Osteocyte (in vitro differentiated cells): ENCODE measurements at regions not wholly inside any gene's neighbourhood (a gene's known extent, or its start where the extent isn't known, plus 50 kb on each side); places are given as distances from the start of the nearest gene placed in this dataset.
"Not testable (repeated sequence)": the region's sequence is repeated elsewhere in the genome, so short reads cannot be mapped to it uniquely, and the experiment has no call there.

Source experiments
- DNase-seq: peaks from one replicate; pipeline ENCODE4 v3.0.0; 2021; ENCODE audit warnings: mixed read lengths; ENCODE audit not compliant: unreplicated experiment; ENCODE audit errors: extremely low spot score
- H3K27ac Mint-ChIP-seq: one replicate; pipeline ENCODE4 v1.8.0; 2021; ENCODE audit warnings: mild to moderate bottlenecking, mixed read lengths; ENCODE audit not compliant: unreplicated experiment
- H3K27me3 Mint-ChIP-seq: one replicate; pipeline ENCODE4 v1.8.0; 2021; ENCODE audit warnings: mixed read lengths; ENCODE audit not compliant: unreplicated experiment
- H3K36me3 Mint-ChIP-seq: one replicate; pipeline ENCODE4 v1.8.0; 2021; ENCODE audit warnings: mixed read lengths; ENCODE audit not compliant: unreplicated experiment
- H3K4me1 Mint-ChIP-seq: one replicate; pipeline ENCODE4 v1.8.0; 2021; ENCODE audit warnings: mixed read lengths; ENCODE audit not compliant: unreplicated experiment
- H3K4me3 Mint-ChIP-seq: one replicate; pipeline ENCODE4 v1.8.0; 2021; ENCODE audit warnings: mild to moderate bottlenecking, moderate library complexity, mixed read lengths; ENCODE audit not compliant: unreplicated experiment
- H3K9me3 Mint-ChIP-seq: one replicate; pipeline ENCODE4 v1.8.0; 2021; ENCODE audit warnings: mixed read lengths; ENCODE audit not compliant: unreplicated experiment
- TF ChIP-seq, protein P1 (sequence below): fragments of 200-600 bp; sonication (generic); IDR thresholded peaks from 2 replicates; pipeline ENCODE4 v1.5.0; 2021; ENCODE audit warnings: antibody characterized with exemption, mild to moderate bottlenecking, moderate library complexity

DNA sequence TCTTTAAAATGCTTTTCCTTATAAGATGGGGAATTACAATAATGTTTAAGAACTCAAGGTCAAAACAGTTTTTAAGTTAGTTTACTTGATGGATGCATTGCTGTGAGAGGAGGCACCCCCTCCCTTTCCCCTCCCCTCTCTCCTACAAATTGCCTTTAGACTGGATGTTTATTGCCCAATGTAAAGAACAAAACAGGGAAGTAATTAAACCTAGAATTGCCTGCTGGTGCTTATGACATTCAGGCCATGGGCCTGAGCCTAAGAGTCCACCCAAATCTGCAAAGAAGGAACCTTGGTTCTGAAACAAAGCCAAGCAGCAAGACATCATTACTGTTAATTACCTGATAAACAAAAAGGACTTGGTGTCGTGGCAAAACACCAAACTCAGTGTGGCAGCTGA, 630.3 kb downstream of the ISL1 start:
- no peak overlapping the region for H3K4me3 Mint-ChIP-seq
- TF ChIP-seq, protein P1, sequence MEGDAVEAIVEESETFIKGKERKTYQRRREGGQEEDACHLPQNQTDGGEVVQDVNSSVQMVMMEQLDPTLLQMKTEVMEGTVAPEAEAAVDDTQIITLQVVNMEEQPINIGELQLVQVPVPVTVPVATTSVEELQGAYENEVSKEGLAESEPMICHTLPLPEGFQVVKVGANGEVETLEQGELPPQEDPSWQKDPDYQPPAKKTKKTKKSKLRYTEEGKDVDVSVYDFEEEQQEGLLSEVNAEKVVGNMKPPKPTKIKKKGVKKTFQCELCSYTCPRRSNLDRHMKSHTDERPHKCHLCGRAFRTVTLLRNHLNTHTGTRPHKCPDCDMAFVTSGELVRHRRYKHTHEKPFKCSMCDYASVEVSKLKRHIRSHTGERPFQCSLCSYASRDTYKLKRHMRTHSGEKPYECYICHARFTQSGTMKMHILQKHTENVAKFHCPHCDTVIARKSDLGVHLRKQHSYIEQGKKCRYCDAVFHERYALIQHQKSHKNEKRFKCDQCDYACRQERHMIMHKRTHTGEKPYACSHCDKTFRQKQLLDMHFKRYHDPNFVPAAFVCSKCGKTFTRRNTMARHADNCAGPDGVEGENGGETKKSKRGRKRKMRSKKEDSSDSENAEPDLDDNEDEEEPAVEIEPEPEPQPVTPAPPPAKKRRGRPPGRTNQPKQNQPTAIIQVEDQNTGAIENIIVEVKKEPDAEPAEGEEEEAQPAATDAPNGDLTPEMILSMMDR, result no peak

DNA sequence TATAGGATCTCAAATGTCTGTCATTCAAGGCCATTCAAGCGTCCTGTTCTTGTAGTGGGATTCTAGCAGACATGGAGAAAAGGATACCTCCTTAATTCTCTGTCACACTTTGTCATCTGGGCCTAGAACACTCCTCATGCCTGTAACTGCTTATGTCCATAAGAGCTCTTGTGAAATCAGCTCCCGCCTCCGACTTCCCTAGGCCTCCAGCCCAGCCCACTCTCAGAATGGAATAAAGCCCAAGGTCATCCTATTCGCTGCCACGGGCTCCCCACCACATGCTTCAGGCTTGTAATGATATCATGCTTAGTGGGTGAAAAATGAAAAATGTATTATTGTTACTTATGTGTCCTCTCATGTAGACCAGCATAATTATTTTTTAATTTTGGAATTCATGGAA, 632.5 kb downstream of the ISL1 start:
- H3K27ac Mint-ChIP-seq, result no peak overlapping the region
- H3K36me3 Mint-ChIP-seq, result no peaks in the 10 kb centered on the region
- TF ChIP-seq, protein P1, result no peak
- H3K9me3 Mint-ChIP-seq, result no peaks in the 10 kb centered on the region
- H3K27me3 Mint-ChIP-seq, result peaks cover 6% of the 10 kb centered on the region
- no peak overlapping the region for H3K4me3 Mint-ChIP-seq
- no peak for DNase-seq
- H3K4me1 Mint-ChIP-seq, result no peaks in the 10 kb centered on the region

More for the DNA sequence above, 630.3 kb downstream of the ISL1 start:
- peaks cover 10% of the 10 kb centered on the region for H3K27me3 Mint-ChIP-seq
- no peaks in the 10 kb centered on the region for H3K4me1 Mint-ChIP-seq
- no peak overlapping the region for H3K27ac Mint-ChIP-seq
- H3K36me3 Mint-ChIP-seq, result no peaks in the 10 kb centered on the region
- no peak for DNase-seq
- no peaks in the 10 kb centered on the region for H3K9me3 Mint-ChIP-seq

DNA sequence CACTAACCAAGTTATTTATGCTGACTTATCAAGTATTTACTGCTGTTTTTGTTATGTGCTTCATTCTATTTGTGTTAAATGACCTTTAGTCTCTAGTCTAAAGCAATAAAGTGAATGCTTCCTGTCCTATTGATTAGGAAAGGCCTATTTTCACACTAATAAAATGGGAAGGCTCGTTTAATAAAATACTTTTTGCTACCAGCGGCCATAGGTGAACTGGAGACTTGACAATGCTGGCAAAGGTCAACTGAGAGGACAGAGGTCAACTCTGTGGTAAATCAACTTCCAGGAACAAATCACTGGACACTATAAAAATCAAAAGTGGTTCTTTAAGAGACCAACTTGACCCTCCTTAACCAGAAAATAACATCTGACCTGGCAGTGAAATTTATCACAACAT, 634.3 kb downstream of the ISL1 start:
- no peak for DNase-seq
- H3K4me3 Mint-ChIP-seq, result no peak overlapping the region
- H3K4me1 Mint-ChIP-seq, result no peaks in the 10 kb centered on the region
- H3K9me3 Mint-ChIP-seq, result no peaks in the 10 kb centered on the region
- TF ChIP-seq, protein P1, result no peak
- no peaks in the 10 kb centered on the region for H3K36me3 Mint-ChIP-seq
- H3K27me3 Mint-ChIP-seq, result peaks cover 6% of the 10 kb centered on the region
- H3K27ac Mint-ChIP-seq, result no peak overlapping the region

DNA sequence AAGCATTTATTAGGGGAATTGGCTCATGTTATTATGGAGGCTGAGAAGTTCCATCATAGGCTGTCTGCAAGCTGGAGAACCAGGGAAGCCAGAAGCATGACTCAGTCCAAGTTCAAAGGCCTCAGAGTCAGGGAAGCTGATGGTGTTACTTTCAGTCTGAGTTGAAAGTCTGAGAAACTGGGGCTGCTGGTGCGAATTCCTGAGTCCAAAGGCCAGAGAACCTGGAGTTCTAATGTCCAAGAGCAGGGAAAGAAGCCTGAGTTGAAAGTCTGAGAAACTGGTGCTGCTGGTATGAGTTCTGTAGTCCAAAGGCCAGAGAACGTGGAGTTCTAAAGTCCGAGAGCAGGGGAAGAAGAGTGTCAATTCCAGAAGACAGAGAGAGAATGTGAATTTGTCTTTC, 641.1 kb downstream of the ISL1 start:
- H3K9me3 Mint-ChIP-seq, result no peaks in the 10 kb centered on the region
- TF ChIP-seq, protein P1, result no peak
- no peak for DNase-seq
- H3K36me3 Mint-ChIP-seq, result no peaks in the 10 kb centered on the region
- H3K4me1 Mint-ChIP-seq, result no peaks in the 10 kb centered on the region
- H3K4me3 Mint-ChIP-seq, result no peak overlapping the region
- H3K27ac Mint-ChIP-seq, result no peak overlapping the region
- no peaks in the 10 kb centered on the region for H3K27me3 Mint-ChIP-seq

DNA sequence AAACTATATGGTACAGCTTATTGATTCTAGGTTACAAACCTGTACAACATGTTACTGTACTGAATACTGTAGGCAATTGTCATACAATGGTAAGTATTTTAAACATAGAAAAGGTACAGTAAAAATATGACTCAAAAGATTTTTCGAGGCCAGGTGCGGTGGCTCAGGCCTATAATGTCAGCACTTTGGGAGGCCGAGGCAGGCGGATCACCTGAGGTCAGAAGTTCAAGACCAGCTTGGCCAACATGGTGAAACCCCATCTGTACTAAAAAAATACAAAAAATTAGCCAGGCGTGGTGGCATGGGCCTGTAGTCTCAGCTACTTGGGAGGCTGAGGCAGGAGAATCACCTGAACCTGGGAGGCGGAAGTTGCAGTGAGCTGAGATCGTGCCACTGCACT, 646.6 kb downstream of the ISL1 start:
- not testable (repeated sequence) for H3K27ac Mint-ChIP-seq, H3K4me1 Mint-ChIP-seq, H3K36me3 Mint-ChIP-seq, H3K4me3 Mint-ChIP-seq, H3K9me3 Mint-ChIP-seq, H3K27me3 Mint-ChIP-seq, DNase-seq

DNA sequence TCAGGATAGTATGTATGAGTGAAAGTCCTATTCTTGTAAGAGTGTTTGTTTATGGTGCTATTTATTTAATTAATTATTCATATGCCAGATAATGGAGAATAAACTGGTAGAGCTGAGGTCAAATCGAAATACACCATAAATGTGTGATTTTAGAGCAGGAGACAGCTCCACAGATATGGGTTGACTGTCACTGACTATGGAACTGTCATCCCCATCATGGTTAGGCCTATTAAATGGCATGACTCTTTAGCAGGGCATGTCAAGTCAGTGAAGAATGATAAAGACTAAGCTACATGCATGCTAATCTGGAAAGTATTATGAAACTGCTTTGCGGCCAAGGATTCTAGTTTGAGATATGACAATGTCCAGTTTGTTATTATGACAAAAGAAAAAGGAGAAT, 658.6 kb downstream of the ISL1 start:
- TF ChIP-seq, protein P1, result no peak
- Mint-ChIP-seq H3K27me3 (peaks cover 3% of the 10 kb centered on the region), H3K27ac (no peak overlapping the region), H3K4me3 (no peak overlapping the region), H3K4me1 (no peaks in the 10 kb centered on the region), H3K9me3 (no peaks in the 10 kb centered on the region), H3K36me3 (no peaks in the 10 kb centered on the region)
- no peak for DNase-seq
